ENCODE measurements at regions not wholly inside any gene's neighbourhood (a gene's known extent, or its start where the extent isn't known, plus 50 kb on each side); places are given as distances from the start of the nearest gene placed in this dataset.
"Not testable (repeated sequence)": the region's sequence is repeated elsewhere in the genome, so short reads cannot be mapped to it uniquely, and the experiment has no call there.

GRCh38 chr13:90032313-90032712 is 1315.2 kb upstream of the MIR17HG start:
- DNase-seq, result no peak

GRCh38 chr13:90032841-90033493 is 1314.5 kb upstream of the MIR17HG start:
- no peak for DNase-seq

GRCh38 chr13:90039516-90039915 is 1308.0 kb upstream of the MIR17HG start:
- no peak for DNase-seq

GRCh38 chr13:90047600-90047999 is 1299.9 kb upstream of the MIR17HG start:
- DNase-seq, result no peak

- no peak for DNase-seq
Measured at GRCh38 chr13:90049989-90050671, 1297.4 kb upstream of the MIR17HG start.

GRCh38 chr13:90055121-90055520 is 1292.4 kb upstream of the MIR17HG start:
- DNase-seq, result no peak

- no peak for DNase-seq
Measured at GRCh38 chr13:90055760-90056159, 1291.7 kb upstream of the MIR17HG start.

GRCh38 chr13:90064226-90064625 is 1283.3 kb upstream of the MIR17HG start:
- DNase-seq, result not testable (repeated sequence)

- no peak for DNase-seq
Measured at GRCh38 chr13:90068658-90069057, 1278.8 kb upstream of the MIR17HG start.

GRCh38 chr13:90070362-90070761 is 1277.1 kb upstream of the MIR17HG start:
- no peak for DNase-seq

GRCh38 chr13:90070837-90071525 is 1276.5 kb upstream of the MIR17HG start:
- no peak for DNase-seq

- no peak for DNase-seq
Measured at GRCh38 chr13:90084684-90085290, 1262.7 kb upstream of the MIR17HG start.

GRCh38 chr13:90089051-90089450 is 1258.4 kb upstream of the MIR17HG start:
- DNase-seq, result no peak

GRCh38 chr13:90091611-90092010 is 1255.9 kb upstream of the MIR17HG start:
- no peak for DNase-seq

GRCh38 chr13:90094357-90094756 is 1253.1 kb upstream of the MIR17HG start:
- no peak for DNase-seq

GRCh38 chr13:90098577-90098976 is 1248.9 kb upstream of the MIR17HG start:
- DNase-seq, result no peak

- no peak for DNase-seq
Measured at GRCh38 chr13:90099847-90100246, 1247.6 kb upstream of the MIR17HG start.

- DNase-seq, result no peak
Measured at GRCh38 chr13:90103099-90103784, 1244.2 kb upstream of the MIR17HG start.

- DNase-seq, result no peak
Measured at GRCh38 chr13:90104764-90105163, 1242.7 kb upstream of the MIR17HG start.

GRCh38 chr13:90105276-90105675 is 1242.2 kb upstream of the MIR17HG start:
- no peak for DNase-seq

GRCh38 chr13:90105849-90106496 is 1241.5 kb upstream of the MIR17HG start:
- no peak for DNase-seq

- DNase-seq, result no peak
Measured at GRCh38 chr13:90107661-90108060, 1239.8 kb upstream of the MIR17HG start.

- no peak for DNase-seq
Measured at GRCh38 chr13:90108547-90108946, 1238.9 kb upstream of the MIR17HG start.
